ENCODE measurements at regions not wholly inside any gene's neighbourhood (a gene's known extent, or its start where the extent isn't known, plus 50 kb on each side); places are given as distances from the start of the nearest gene placed in this dataset.

DNA sequence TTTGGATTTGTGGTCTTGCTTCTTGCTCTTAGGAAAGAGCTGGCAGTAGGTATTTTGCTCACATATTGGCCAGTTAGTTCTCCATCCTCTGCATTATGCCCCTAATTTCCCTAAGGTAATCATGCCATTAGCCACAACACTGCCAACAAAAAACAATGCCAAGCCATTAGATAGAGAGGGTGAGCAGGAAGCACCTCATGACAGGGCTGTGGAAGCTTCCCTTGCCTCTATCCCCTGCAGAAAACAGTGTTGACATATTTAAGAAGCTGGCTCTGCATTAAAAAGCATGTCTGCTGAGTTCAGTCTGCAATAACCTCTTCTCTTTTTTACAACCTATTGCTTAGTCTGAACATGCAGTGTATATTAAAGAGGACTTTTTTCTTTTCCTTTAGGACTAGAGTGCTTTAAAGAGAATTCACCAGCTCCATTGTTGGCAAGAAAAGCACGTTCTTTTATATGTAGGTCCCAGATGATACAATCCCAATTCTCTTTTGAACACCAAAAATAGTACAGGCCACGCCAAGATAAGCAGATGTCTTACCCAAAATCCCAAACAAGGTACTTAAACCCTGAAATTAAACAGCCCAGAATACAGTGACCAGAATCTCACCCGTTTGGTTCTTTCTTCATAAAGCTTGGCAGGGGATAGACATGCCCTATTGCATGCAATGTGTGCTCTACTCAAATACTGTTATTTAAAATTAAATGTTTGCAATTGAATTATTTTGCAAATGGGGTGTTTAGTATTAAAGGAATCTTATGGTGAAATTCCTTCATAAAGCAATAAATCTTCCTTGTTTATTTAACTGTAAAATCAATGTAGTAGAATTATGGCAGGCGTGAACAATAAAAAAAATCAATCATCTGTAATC lies 93.7 kb upstream of the UBE3A start:
- H3K4me3 ChIP-seq (ENCODE audit: low read depth, low read length) = no peak overlapping the region
- TF ChIP-seq CTCF (IDR thresholded peaks at IDR 0.05; ENCODE audit: low read depth, low read length) = no peak

DNA sequence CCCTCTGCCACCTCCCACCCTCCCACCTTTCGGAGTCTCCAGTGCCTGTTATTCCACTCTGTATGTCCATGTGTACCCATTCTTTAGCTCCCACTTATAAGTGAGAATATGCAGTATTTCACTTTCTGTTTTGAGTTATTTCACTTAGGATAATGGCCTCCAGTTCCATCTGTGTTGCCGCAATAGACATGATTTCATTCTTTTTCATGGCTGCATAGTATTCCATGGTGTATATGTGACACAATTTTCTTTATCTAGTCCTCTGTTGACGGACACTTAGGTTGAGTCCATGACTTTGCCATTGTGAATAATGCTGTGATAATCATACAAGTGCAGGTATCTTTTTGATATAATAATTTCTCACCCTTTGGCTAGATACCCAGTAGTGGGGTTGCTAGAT lies 91.0 kb upstream of the UBE3A start:
- H3K4me3 ChIP-seq (ENCODE audit: low read depth, low read length) = no peak overlapping the region
- no peak for TF ChIP-seq CTCF (IDR thresholded peaks at IDR 0.05; ENCODE audit: low read depth, low read length)

DNA sequence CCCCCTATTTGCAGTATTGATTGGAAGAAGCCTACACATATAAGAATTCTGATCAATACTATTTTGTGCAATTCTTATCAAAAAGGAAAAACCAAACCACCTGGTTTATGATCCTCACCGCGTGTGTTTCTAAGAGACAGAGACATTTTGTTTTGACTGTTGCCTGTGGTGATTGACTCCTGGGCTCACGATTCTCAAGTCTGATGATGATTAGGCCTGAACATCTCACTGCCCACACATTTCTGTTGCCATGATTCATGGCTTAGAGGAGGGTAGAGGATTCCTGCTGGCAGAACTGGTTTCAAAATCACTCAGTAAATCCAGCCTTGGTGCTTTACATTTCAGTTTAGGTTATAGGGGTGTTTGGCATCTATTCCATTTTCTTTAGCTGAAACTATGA lies 88.3 kb upstream of the UBE3A start:
- H3K4me3 ChIP-seq (ENCODE audit: low read depth, low read length) = no peak overlapping the region
- no peak for TF ChIP-seq CTCF (IDR thresholded peaks at IDR 0.05; ENCODE audit: low read depth, low read length)

GRCh38 chr15:25525741-25526140 lies 86.9 kb upstream of the UBE3A start:
- no peak overlapping the region for H3K4me3 ChIP-seq (ENCODE audit: low read depth, low read length)
- no peak for TF ChIP-seq CTCF (IDR thresholded peaks at IDR 0.05; ENCODE audit: low read depth, low read length)

DNA sequence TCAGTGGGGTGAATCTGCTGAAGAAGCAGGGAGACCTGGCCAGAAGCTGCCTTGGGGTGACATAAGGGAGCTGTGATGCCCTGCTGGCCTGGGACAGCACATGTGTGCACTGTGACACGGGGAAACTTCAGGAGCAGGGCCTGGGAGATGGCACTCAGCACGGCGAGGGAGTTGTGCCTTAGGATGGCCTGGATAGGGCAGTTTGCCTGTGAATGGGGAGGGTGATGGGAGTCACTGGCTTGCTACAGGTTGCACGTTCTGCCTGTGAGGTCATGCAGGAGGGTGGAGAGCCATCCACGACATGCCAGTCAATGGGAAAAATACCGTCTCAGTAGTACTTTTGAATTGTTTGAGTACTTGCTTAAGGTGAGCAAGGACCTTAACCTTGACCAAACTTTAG lies 76.8 kb upstream of the UBE3A start:
- no peak for TF ChIP-seq CTCF (IDR thresholded peaks at IDR 0.05; ENCODE audit: low read depth, low read length)
- H3K4me3 ChIP-seq (ENCODE audit: low read depth, low read length) = no peak overlapping the region

GRCh38 chr15:25514522-25514921 lies 75.7 kb upstream of the UBE3A start:
- no peak for TF ChIP-seq CTCF (IDR thresholded peaks at IDR 0.05; ENCODE audit: low read depth, low read length)
- H3K4me3 ChIP-seq (ENCODE audit: low read depth, low read length) = no peak overlapping the region

GRCh38 chr15:25512957-25513356 lies 74.1 kb upstream of the UBE3A start:
- H3K4me3 ChIP-seq (ENCODE audit: low read depth, low read length) = no peak overlapping the region
- TF ChIP-seq CTCF (IDR thresholded peaks at IDR 0.05; ENCODE audit: low read depth, low read length) = no peak

Data from WI38 (cell line).